ELF-1 (cell line): ENCODE measurements at regions not wholly inside any gene's neighbourhood (a gene's known extent, or its start where the extent isn't known, plus 50 kb on each side); places are given as distances from the start of the nearest gene placed in this dataset.
"Not testable (repeated sequence)": the region's sequence is repeated elsewhere in the genome, so short reads cannot be mapped to it uniquely, and the experiment has no call there.

ENCODE experiments used
- DNase-seq: peaks from one replicate; pipeline ENCODE4 v3.0.0-alpha.2; 2016; ENCODE audit warnings: low read depth, low spot score

DNA sequence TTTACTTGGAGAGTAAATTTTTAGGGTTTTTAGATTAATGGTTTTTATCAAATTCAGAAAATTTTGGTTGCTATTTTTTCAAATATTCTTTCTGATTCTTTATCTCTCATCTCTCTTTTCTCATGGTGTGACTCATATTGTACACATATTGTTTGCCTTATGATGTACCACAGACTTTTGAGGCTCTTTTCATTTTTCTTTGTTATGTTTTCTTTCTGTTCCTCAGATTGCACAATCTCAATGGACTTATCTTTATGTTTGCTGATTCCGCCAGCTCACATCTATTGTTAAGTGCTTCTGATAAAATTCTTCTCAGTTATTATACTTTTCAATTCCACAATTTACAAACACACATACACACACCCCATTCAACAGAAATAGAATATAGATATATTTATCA is 168.2 kb upstream of the IGFBP3 start:
- no peak for DNase-seq

DNA sequence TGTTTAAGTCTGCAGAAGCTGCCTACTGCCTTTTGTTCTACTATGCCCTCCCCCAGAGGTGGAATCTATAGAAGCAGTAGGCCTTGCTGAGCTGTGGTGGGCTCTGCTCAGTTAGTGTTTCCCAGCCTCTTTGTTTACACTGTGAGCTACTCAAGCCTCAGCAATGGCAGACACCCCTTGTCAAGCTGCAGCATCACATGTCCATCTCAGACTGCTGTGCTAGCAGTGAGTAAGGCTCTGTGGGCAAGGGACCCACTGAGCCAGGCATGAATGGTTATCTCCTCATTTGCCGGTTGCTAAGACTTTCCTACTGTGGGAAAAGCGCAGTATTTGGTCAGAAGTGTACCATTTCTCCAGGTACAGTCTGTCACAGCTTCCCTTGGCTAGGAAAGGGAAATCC is 167.4 kb upstream of the IGFBP3 start:
- peak; percentile 8 for DNase-seq

GRCh38 chr7:46080595-46081159 is 159.6 kb upstream of the IGFBP3 start:
- no peak for DNase-seq

DNA sequence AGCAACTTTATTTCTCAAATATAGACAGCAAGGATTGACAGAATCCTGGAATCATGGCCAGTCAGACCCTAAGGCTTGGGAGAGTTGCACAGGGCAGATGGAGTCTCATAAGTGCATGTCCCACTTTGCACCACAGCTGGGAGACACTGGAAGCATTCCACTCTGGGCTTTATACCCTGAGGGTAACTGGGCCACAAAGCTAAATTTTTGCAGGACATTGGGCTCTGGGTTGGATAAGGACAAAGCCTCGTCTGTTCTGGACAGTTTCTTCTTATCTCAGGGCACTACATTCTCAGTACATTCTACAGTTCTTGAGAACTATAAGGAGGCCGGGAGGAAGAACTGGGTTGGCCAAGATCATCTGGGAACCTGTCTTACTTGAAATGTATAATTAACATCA is 158.3 kb upstream of the IGFBP3 start:
- DNase-seq: no peak

DNA sequence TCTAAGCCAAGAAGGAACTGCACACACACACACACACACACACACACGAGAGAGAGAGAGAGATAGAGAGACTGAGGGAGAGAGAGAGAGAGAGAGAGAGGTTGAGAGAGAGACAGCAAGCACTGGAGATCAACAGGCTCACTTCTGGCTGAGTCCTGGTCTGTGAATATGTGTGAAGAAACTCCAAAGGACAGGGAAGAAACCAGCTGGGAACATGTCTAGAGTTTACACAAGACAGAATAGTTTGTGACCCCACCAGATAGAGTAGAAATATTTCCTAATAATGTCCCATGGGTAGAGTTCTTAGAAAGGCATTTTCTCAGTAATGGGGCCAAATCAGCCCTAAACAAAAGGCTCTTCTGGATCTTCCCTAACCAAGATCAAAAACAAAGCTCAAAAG is 155.5 kb upstream of the IGFBP3 start:
- no peak for DNase-seq

DNA sequence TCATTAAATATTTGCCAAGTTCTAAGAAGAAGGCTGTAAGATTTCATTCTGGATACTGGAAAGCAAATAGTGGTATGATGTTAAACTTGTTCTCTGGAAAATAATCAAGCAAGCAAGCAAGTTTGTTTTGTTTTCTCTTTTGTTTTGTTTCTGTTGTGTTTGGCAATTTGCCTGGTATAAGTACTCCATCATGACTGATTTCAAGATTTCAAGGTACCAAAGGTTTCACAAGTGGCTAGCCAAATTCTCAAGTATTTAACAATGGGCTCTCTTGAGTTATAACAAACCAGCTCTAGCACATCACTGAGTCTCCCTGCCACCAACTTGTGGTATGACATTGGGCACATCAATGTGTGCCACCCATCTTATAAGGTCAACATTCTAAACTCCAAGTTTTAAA is 151.7 kb upstream of the IGFBP3 start:
- no peak for DNase-seq

- DNase-seq: no peak
These were observed 150.5 kb upstream of the IGFBP3 start for GRCh38 chr7:46071601-46072000.

DNA sequence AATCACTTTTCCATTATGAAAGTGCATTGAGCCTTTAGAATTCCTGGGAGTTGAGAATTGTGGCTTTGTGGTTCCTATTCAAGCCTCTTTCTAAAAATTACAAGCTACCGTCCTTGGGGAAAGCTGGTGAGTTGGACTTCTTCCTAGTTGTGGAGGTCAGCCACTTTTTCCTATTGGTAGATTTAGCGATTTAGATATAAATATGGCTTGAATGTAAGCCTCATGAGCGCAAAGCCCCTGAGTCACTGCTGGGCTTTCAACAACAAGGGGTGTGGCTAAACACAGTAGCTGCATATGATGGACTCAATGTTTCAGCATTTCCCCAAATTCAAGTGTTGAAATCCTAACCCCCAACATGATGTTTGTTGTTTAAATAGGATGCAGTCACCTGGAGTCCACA is 150.0 kb upstream of the IGFBP3 start:
- DNase-seq: no peak

DNA sequence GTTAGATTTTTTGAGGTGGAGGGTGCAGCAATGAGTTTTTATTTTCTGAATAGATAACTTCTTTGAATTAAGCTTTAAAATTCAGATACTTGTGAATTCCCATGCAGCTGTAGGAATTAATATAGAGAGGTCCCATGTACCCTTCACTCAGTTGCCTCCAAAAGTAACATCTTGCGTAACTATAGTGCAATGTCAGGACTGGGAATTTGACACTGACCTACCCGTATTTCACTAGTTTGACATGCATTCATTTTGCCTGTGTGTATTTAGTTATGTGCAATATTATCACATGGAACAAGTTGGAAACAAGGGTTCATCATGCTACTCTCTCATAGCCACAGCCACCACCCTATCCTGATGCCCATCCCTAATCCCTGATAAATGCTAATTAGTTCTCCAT is 147.1 kb upstream of the IGFBP3 start:
- DNase-seq: no peak

GRCh38 chr7:46059308-46060020 is 138.4 kb upstream of the IGFBP3 start:
- no peak for DNase-seq

- no peak for DNase-seq
These were observed 137.2 kb upstream of the IGFBP3 start for GRCh38 chr7:46058086-46058823.

DNA sequence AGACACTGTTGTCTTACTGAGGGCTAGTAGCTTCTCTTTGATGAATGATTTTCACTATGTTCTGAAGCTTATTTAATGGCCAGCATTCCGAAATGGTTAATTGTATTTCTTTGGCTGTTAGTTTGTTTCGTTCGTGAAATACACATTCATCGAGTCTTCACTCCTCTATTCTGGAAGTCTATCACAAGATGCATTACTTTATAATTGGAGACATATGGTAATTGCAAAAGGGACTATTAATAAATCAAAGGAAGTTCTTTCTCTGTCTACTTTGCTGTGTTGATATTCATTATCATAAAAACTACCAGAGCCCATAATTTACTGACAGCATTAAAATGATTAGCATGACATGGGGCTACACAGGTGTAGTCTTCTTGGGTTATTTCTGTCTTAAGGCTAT is 133.8 kb upstream of the IGFBP3 start:
- no peak for DNase-seq

GRCh38 chr7:46054272-46054671 is 133.2 kb upstream of the IGFBP3 start:
- DNase-seq: peak; percentile 44

GRCh38 chr7:46047581-46047980 is 126.5 kb upstream of the IGFBP3 start:
- no peak for DNase-seq

GRCh38 chr7:46043338-46043737 is 122.3 kb upstream of the IGFBP3 start:
- DNase-seq: not testable (repeated sequence)

GRCh38 chr7:46039813-46040212 is 118.7 kb upstream of the IGFBP3 start:
- DNase-seq: not testable (repeated sequence)

- no peak for DNase-seq
These were observed 114.1 kb upstream of the IGFBP3 start for GRCh38 chr7:46035166-46035565.

- no peak for DNase-seq
These were observed 113.1 kb upstream of the IGFBP3 start for GRCh38 chr7:46034056-46034768.

DNA sequence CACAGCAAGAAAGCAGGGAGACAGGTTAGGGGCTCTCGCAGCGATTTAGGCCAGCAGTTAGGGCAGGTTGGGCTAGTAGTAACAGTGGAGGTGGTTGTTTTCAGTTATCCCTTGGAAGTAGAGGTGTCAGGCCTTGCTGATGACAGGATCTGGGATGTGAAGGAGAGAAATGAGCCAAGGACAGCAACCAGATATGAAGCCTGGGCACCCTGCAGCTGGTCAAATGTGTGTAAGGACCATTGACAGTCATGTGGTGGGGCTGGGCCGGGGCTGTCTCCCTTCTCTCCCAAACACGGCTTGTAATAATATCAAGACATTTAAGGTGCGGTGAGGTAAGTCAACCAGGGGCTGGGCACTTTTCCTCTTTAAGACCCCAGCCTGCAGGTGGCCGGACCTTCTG is 112.5 kb upstream of the IGFBP3 start:
- no peak for DNase-seq

DNA sequence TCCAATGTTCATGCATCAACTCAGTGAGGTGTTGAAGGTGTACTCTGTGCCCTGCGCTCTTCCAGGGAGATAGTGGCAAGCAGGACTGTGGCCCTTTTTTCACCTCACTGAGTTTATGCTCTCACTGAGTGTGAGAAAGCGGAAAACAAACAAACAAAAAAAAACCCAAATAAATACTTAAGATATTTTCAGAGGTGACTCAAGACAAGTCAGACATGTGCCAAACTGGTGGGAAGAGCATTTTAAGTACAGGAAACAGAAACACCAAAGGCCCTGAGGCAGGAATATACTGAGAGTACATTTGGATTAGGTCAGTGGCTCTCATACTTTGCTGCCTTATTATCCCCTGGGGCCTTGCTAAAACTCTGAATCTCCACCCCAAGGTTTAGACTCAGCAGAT is 111.9 kb upstream of the IGFBP3 start:
- no peak for DNase-seq

DNA sequence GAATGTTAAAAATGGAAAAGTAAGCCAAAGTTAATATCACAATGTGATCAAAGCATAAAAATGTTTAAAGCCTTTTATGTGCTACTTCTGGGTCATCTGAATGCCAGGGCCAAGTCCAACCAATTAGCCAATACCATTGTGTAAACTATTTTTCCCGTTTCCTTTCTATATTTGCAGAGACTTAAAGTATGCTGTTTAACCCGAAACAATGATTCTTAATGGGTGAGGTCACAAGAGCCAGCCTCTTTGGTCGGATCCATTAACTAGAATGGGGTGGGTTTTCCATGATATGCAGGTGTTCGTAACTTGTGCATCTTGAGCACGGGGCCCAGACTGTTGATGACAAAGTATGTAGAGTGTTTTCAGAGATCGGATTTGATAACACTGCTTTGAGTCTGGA is 111.3 kb upstream of the IGFBP3 start:
- no peak for DNase-seq

GRCh38 chr7:46029111-46029704 is 108.1 kb upstream of the IGFBP3 start:
- peak; percentile 59 for DNase-seq
